ENCODE measurements at regions not wholly inside any gene's neighbourhood (a gene's known extent, or its start where the extent isn't known, plus 50 kb on each side); places are given as distances from the start of the nearest gene placed in this dataset.

- TF ChIP-seq POLR2A (IDR thresholded peaks at IDR 0.05; ENCODE audit: low read length): no peak
- no peak for TF ChIP-seq GATA1 (IDR thresholded peaks at IDR 0.05; ENCODE audit: low read depth, low read length)
Measured at GRCh38 chr2:228652366-228652765, 470.9 kb upstream of the SPHKAP start.
